ENCODE measurements at regions not wholly inside any gene's neighbourhood (a gene's known extent, or its start where the extent isn't known, plus 50 kb on each side); places are given as distances from the start of the nearest gene placed in this dataset.
A peak's percentile ranks its signal among the peaks of the same experiment; 100 is the strongest.

DNA sequence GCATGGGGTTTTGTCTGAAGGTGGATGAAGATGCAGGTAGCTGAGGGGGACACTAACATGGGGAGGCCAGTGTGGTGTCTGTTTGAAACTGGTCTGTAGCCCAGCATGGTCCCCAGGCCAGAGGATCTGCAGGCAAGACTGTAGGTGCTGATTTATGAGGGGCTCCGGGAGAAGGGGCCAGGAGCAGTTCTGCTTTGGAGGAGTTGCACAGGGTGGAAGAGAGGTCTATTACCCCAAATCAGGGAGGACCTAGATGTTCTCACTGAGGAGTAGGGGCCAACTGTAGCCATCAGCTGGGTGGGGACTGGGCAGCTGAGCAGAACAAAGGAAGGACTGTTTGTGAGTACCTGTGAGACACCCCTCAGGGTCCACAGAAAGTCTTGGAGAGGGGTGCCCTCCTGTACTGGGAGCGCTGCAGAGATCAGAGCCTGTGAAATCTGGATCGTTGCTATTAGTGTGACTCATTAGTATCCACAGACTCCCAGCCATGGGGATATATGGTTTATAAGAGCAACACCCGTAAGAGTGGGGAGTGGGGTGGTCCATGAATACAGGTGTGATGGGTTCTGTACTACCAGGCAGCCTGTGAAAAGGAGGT is 64.3 kb upstream of the IRF2BP2 start:
- POLR2A ChIA-PET = interaction anchor here (0.5 kb wide), 1 partner anchor 16 kb away, joined by 3 read pairs; no protein-coding TSS in a partner anchor
- no peaks in the 10 kb centered on the region for H3K9me1 ChIP-seq (ENCODE audit: control insufficient read depth, insufficient read depth, low read length)
- H3K9ac ChIP-seq (ENCODE audit: insufficient read depth in 1 of 2, low read depth in 2 of 2, low read length in 2 of 2) = 0 out of 4 replicates have a peak overlapping the region, but pooled peaks of 1 of the 2 experiments have one; percentile 4
- in situ Hi-C loops (cut with MboI) = no loop called here
- intact Hi-C loops (cut with micrococcal nuclease) = no loop called here
- no peaks in the 10 kb centered on the region for H3K27me3 ChIP-seq (ENCODE audit: control insufficient read depth in 2 of 2, insufficient read depth in 2 of 2, low read length in 2 of 2)
- no peak for ATAC-seq
- H3K79me2 ChIP-seq (ENCODE audit: control insufficient read depth, insufficient read depth, low read length) = no peaks in the 10 kb centered on the region
- 40% methylated on average over 4 of the region's 4 CpGs for WGBS (ENCODE audit: insufficient coverage, low coverage, missing lambda C conversion rate)
- H2AFZ ChIP-seq (ENCODE audit: low read depth, low read length) = no peak overlapping the region
- H3K4me1 ChIP-seq (replicated peaks in 1 of 2; ENCODE audit: control insufficient read depth in 2 of 2, insufficient read depth in 2 of 2, low read length in 2 of 2) = peaks cover 6 to 27% of the 10 kb centered on the region in 2 experiments; a peak in 3 of 5 replicates
- no peak overlapping the region for H3K4me3 ChIP-seq
- BruUV-seq (replicated peaks) = no TSS peak
- no peaks in the 10 kb centered on the region for H3K9me3 ChIP-seq (replicated peaks; ENCODE audit: control insufficient read depth, insufficient read depth, low read depth, low read length)
- H4K20me1 ChIP-seq (replicated peaks; ENCODE audit: control insufficient read depth, insufficient read depth, low read length) = no peaks in the 10 kb centered on the region
- H3K27ac ChIP-seq (ENCODE audit: extremely low read depth, low read depth, low read length) = no peak overlapping the region
- DNase-seq (ENCODE audit: extremely low read depth in 1 of 4, low spot score in 3 of 4) = no peak
- no peak for FAIRE-seq
- TF ChIP-seq NCOA6 (IDR thresholded peaks at IDR 0.05) (no peak), ZKSCAN3 (CRISPR knock-in tag; IDR thresholded peaks at IDR 0.05) (no peak), KLF1 (tag; IDR thresholded peaks at IDR 0.05) (no peak), KAT2B (IDR thresholded peaks at IDR 0.05; ENCODE audit: low read depth, low read length) (no peak), ZNF431 (CRISPR knock-in tag; IDR thresholded peaks at IDR 0.05) (no peak), PPARD (CRISPR knock-in tag; IDR thresholded peaks at IDR 0.05) (no peak), BCOR (IDR thresholded peaks at IDR 0.05) (no peak), BCL6 (CRISPR knock-in tag; IDR thresholded peaks at IDR 0.05) (no peak)
- TF ChIP-seq, protein P1, sequence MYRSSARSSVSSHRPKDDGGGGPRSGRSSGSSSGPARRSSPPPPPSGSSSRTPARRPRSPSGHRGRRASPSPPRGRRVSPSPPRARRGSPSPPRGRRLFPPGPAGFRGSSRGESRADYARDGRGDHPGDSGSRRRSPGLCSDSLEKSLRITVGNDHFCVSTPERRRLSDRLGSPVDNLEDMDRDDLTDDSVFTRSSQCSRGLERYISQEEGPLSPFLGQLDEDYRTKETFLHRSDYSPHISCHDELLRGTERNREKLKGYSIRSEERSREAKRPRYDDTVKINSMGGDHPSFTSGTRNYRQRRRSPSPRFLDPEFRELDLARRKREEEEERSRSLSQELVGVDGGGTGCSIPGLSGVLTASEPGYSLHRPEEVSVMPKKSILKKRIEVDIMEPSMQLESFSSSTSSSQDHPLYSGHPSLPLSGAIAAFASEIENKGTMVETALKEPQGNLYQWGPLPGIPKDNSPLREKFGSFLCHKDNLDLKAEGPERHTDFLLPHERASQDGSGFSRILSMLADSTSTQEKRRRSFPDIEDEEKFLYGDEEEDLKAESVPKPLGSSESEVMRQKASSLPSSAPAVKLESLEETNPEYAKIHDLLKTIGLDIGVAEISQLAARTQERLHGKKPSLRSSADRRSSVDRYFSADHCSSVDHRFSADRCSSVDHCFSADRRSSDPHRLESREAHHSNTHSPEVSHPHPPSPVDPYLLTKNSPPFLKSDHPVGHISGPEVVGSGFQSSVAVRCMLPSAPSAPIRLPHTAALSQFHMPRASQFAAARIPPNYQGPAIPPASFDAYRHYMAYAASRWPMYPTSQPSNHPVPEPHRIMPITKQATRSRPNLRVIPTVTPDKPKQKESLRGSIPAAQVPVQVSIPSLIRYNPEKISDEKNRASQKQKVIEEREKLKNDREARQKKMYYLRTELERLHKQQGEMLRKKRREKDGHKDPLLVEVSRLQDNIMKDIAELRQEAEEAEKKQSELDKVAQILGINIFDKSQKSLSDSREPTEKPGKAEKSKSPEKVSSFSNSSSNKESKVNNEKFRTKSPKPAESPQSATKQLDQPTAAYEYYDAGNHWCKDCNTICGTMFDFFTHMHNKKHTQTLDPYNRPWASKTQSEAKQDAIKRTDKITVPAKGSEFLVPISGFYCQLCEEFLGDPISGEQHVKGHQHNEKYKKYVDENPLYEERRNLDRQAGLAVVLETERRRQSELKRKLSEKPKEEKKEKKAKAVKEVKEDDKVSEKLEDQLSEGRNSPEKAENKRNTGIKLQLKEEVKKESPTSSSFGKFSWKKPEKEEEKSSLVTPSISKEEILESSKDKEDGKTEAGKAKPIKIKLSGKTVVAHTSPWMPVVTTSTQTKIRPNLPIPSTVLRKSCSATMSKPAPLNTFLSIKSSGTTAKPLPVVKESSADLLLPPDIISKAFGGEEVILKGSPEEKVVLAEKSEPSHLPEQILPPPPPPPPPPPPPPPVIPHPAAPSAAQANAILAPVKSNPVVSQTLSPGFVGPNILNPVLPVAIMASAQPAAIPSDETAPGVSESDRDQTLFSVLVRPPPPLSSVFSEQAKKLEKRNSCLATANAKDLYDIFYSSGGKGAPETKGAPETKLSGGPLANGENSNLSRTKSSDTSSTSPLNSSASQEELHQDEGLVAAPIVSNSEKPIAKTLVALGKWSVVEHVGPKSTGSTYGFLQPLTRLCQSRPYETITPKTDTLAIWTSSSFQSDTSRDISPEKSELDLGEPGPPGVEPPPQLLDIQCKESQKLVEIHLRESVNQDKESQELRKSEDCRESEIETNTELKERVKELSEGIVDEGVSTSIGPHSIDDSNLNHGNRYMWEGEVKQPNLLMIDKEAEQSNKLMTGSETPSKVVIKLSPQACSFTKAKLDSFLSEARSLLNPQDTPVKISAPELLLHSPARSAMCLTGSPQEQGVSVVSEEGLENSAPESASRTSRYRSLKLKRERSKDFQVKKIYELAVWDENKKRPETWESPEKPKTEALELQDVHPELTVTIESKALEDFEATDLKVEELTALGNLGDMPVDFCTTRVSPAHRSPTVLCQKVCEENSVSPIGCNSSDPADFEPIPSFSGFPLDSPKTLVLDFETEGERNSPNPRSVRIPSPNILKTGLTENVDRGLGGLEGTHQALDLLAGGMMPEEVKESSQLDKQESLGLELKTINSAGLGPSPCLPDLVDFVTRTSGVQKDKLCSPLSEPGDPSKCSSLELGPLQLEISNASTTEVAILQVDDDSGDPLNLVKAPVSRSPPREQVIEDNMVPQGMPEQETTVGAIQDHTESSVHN (IDR thresholded peaks at IDR 0.05; ENCODE audit: borderline replicate concordance in 1 of 2, low read depth in 1 of 2) = no peak
- TF ChIP-seq, protein P2, sequence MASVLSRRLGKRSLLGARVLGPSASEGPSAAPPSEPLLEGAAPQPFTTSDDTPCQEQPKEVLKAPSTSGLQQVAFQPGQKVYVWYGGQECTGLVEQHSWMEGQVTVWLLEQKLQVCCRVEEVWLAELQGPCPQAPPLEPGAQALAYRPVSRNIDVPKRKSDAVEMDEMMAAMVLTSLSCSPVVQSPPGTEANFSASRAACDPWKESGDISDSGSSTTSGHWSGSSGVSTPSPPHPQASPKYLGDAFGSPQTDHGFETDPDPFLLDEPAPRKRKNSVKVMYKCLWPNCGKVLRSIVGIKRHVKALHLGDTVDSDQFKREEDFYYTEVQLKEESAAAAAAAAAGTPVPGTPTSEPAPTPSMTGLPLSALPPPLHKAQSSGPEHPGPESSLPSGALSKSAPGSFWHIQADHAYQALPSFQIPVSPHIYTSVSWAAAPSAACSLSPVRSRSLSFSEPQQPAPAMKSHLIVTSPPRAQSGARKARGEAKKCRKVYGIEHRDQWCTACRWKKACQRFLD (CRISPR knock-in tag; IDR thresholded peaks at IDR 0.05) = no peak
- no peaks in the 10 kb centered on the region for H3K36me3 ChIP-seq (ENCODE audit: control insufficient read depth, insufficient read depth, low read length)
- CTCF ChIA-PET (ENCODE audit: low intra/inter-chr PET ratio) = no interaction called here
- no peak overlapping the region for H3K4me2 ChIP-seq (ENCODE audit: insufficient read depth, low read length)

All from K562 (cell line).